ENCODE measurements at regions not wholly inside any gene's neighbourhood (a gene's known extent, or its start where the extent isn't known, plus 50 kb on each side); places are given as distances from the start of the nearest gene placed in this dataset.

DNA sequence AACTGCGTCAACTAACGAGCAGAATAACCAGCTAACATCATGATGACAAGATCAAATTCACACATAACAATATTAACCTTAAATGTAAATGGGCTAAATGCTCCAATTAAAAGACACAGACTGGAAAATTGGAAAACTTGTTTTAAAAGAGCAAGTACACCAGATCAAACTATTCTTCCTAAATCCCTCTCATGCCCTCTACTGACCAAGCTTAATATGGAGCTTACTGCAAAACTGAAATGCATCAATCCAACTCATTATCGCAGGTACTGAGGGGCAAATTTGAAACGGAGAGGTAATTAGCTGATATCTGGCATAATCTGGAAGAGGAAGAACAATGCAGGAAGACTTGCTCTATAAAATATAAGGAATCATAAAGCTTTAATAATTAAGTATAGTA lies 1223.8 kb downstream of the NXPH1 start:
- no peaks in the 10 kb centered on the region for H3K4me1 ChIP-seq
- no peak for DNase-seq (ENCODE audit: extremely low spot score in 2 of 2)
- no peaks in the 10 kb centered on the region for H3K27me3 ChIP-seq
- intact Hi-C loops (cut with DNase I) = no loop called here
- no peak overlapping the region for H3K4me3 ChIP-seq
- TF ChIP-seq POLR2AphosphoS5 (IDR thresholded peaks at IDR 0.05; ENCODE audit: insufficient read depth in 1 of 2, low read depth in 1 of 2) (no peak), POLR2A (IDR thresholded peaks at IDR 0.05) (no peak)
- TF ChIP-seq, protein P1, sequence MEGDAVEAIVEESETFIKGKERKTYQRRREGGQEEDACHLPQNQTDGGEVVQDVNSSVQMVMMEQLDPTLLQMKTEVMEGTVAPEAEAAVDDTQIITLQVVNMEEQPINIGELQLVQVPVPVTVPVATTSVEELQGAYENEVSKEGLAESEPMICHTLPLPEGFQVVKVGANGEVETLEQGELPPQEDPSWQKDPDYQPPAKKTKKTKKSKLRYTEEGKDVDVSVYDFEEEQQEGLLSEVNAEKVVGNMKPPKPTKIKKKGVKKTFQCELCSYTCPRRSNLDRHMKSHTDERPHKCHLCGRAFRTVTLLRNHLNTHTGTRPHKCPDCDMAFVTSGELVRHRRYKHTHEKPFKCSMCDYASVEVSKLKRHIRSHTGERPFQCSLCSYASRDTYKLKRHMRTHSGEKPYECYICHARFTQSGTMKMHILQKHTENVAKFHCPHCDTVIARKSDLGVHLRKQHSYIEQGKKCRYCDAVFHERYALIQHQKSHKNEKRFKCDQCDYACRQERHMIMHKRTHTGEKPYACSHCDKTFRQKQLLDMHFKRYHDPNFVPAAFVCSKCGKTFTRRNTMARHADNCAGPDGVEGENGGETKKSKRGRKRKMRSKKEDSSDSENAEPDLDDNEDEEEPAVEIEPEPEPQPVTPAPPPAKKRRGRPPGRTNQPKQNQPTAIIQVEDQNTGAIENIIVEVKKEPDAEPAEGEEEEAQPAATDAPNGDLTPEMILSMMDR (IDR thresholded peaks at IDR 0.05) = no peak
- no peak overlapping the region for H3K27ac ChIP-seq
- no peaks in the 10 kb centered on the region for H3K36me3 ChIP-seq
- H3K9me3 ChIP-seq = no peaks in the 10 kb centered on the region

DNA sequence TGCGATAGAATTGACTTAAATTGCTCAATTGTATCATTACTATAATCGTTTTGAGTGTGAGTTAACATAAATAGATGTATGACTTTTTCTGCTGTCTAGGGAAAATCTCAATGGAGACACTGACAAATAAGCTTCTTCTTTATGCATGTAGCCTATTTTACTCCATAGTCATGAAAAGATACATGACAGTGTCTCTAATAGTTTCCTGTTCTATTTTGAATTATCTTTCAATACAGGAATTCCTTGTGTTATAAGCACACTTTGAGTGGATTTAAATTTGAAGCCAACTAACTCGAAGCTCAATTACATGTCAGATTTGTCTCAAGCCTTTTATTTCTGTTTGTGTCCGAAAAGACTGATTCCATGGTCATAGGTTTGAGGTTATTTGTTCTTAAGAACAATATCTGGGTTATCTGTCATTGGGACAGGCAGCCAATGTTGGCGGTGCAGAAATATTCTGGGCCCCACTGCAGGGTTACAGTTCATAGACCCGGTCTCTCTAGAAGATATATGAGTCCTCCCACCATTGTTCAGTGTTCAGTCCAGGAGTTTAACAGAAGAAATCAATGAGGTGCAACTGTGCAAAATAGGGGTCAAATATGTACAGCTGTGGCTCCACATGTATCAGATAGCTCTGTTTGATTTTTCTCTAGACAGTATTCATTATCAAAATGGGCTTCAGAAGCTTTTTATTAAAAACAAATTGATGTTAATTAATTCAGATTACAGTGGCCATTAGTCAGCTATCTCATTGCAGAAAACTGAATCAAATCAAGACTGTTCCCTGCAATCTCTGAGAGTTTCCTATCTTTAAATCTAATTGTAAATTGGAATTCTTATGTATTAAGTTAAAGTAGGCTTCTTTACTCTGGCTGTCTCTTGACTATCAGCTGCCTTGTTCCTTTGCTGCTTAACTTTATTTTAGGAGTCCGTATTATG lies 1238.8 kb downstream of the NXPH1 start:
- no peak for TF ChIP-seq POLR2A (IDR thresholded peaks at IDR 0.05)
- TF ChIP-seq POLR2AphosphoS5 (IDR thresholded peaks at IDR 0.05; ENCODE audit: insufficient read depth in 1 of 2, low read depth in 1 of 2) = no peak
- TF ChIP-seq, protein P1 (IDR thresholded peaks at IDR 0.05) = no peak
- no peaks in the 10 kb centered on the region for H3K27me3 ChIP-seq
- no peaks in the 10 kb centered on the region for H3K36me3 ChIP-seq
- no peak overlapping the region for H3K27ac ChIP-seq
- no peak overlapping the region for H3K4me3 ChIP-seq
- intact Hi-C loops (cut with DNase I) = no loop called here
- DNase-seq (ENCODE audit: extremely low spot score in 2 of 2) = no peak
- H3K9me3 ChIP-seq = no peaks in the 10 kb centered on the region
- no peaks in the 10 kb centered on the region for H3K4me1 ChIP-seq

DNA sequence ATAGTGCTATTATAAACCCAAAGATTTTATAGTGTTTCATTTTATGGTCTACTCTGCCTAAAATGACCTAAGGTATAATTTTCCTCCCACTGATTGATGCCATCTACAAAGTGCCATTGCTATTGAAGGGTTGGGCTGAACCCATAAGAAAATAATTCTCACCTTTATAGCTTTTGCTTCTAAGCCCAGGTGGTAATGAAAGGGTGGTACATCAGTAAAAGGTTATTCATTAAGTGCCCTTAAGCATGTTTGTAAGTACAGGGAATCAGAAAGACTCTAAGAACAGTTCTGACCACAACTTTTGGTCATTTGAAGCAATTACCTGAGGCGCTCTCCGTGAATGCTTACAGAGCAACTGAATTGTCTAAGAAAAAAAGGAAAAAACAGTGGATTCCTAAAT lies 1247.3 kb downstream of the NXPH1 start:
- Histone ChIP-seq H3K36me3 (no peaks in the 10 kb centered on the region), H3K4me1 (no peaks in the 10 kb centered on the region), H3K9me3 (no peaks in the 10 kb centered on the region), H3K27me3 (no peaks in the 10 kb centered on the region), H3K4me3 (no peak overlapping the region), H3K27ac (no peak overlapping the region)
- no peak for TF ChIP-seq POLR2A (IDR thresholded peaks at IDR 0.05)
- TF ChIP-seq POLR2AphosphoS5 (IDR thresholded peaks at IDR 0.05; ENCODE audit: insufficient read depth in 1 of 2, low read depth in 1 of 2) = no peak
- TF ChIP-seq, protein P1 (IDR thresholded peaks at IDR 0.05) = no peak
- intact Hi-C loops (cut with DNase I) = no loop called here
- DNase-seq (ENCODE audit: extremely low spot score in 2 of 2) = no peak

DNA sequence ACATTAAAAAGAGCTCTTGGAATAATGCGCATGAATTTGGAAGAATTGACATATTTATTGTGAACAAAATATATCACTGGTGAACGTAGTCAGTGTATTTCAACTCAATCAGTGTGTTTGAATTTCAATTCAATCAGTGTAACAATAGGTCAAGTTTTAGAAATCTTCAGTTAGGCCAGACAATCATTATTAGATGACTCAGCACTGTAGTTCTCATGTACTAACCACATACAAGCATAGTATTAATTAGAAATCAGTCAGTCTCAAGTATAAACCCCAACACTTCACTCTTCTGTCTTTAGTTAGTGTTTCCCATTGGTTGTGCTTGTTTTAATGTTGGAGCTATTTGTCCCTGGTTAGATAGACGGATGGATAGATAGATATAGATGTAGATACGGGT lies 1247.9 kb downstream of the NXPH1 start:
- no peak for DNase-seq (ENCODE audit: extremely low spot score in 2 of 2)
- Histone ChIP-seq H3K4me1 (no peaks in the 10 kb centered on the region), H3K9me3 (no peaks in the 10 kb centered on the region), H3K4me3 (no peak overlapping the region), H3K27ac (no peak overlapping the region), H3K27me3 (no peaks in the 10 kb centered on the region), H3K36me3 (no peaks in the 10 kb centered on the region)
- intact Hi-C loops (cut with DNase I) = no loop called here
- TF ChIP-seq, protein P1 (IDR thresholded peaks at IDR 0.05) = no peak
- TF ChIP-seq POLR2A (IDR thresholded peaks at IDR 0.05) (no peak), POLR2AphosphoS5 (IDR thresholded peaks at IDR 0.05; ENCODE audit: insufficient read depth in 1 of 2, low read depth in 1 of 2) (no peak)

DNA sequence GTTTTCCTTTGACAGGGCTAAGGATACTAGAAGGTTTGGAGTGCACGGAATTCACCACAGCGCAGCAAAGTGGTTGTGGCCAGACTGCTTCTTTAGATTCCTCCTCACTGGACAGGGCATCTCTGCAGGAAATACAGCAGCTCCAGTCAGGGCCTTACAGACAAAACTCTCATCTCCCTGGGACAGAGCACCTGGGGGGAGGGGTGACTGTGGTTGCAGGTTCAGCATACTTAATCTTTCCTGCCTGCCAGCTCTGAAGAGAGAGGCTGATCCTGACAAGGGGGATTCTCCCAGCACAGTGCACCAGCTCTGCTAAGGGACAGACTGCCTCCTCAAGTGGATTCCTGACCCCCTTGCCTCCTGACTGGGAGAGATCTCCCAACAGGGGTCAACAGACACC lies 1257.9 kb downstream of the NXPH1 start:
- Histone ChIP-seq H3K27me3 (no peaks in the 10 kb centered on the region), H3K4me1 (no peaks in the 10 kb centered on the region), H3K36me3 (no peaks in the 10 kb centered on the region), H3K4me3 (no peak overlapping the region), H3K9me3 (no peaks in the 10 kb centered on the region), H3K27ac (no peak overlapping the region)
- DNase-seq (ENCODE audit: extremely low spot score in 2 of 2) = no peak
- TF ChIP-seq POLR2AphosphoS5 (IDR thresholded peaks at IDR 0.05; ENCODE audit: insufficient read depth in 1 of 2, low read depth in 1 of 2) = no peak
- intact Hi-C loops (cut with DNase I) = no loop called here
